ENCODE measurements at regions not wholly inside any gene's neighbourhood (a gene's known extent, or its start where the extent isn't known, plus 50 kb on each side); places are given as distances from the start of the nearest gene placed in this dataset.
"Not testable (repeated sequence)": the region's sequence is repeated elsewhere in the genome, so short reads cannot be mapped to it uniquely, and the experiment has no call there.

GRCh38 chr4:151459375-151459774 lies 50.4 kb downstream of the FHIP1A start:
- DNase-seq (ENCODE audit: low read depth, low spot score) = no peak

GRCh38 chr4:151460434-151460833 lies 51.5 kb downstream of the FHIP1A start:
- no peak overlapping the region for H3K4me3 ChIP-seq (ENCODE audit: low read length)
- DNase-seq (ENCODE audit: low read depth, low spot score) = no peak

More at GRCh38 chr4:151459375-151459774, 50.4 kb downstream of the FHIP1A start:
- H3K4me3 ChIP-seq (ENCODE audit: low read length) = no peak overlapping the region

- DNase-seq (ENCODE audit: low read depth, low spot score) = no peak
- no peak overlapping the region for H3K4me3 ChIP-seq (ENCODE audit: low read length)
Measured at GRCh38 chr4:151462554-151462953, 53.6 kb downstream of the FHIP1A start.

DNA sequence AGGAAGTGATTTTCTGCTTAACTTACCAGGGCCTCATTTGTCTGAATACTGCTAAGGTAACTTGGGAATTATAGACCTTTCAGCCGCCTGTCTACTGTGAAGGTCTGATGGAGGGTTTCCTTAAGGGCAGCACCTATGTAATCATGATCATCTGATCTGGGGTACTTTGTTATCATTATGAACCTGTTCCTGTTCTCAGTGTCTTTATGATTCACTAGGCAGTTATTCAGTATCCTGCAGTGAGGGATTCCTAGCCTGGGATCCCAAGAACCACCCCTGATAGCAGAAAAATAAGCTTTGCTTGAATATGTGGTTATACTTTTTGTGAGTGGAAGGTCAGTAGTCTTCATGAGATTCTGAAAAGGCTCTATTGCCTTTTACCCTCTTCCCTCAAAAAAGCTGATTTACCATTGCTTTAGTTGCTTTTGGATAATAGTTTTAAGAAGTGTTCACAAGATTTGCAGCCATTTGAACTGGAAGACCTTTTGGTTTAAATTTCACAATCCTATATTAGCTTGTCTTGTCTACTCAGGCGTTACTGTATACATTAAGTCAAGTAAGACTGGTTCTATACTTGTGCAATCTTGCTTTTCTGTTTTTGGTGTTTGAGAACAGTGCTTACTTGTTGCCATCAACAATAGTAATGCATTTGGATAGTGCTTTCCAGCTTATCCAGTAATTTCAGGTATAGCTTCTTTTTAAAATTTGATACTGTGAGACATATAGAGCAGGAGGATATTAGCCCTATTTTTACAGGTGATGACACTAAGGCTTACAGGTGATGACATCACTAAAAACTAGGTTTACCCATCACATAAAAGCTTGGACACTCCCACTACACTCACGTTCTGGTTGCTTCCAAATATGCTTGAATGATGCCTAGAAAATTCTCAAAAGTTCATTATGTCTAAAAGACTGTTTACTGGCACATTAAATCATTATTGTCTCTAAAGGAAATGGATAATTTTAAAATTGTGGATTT lies 60.0 kb downstream of the FHIP1A start:
- no peak overlapping the region for H3K4me3 ChIP-seq (ENCODE audit: low read length)
- no peak for DNase-seq (ENCODE audit: low read depth, low spot score)

DNA sequence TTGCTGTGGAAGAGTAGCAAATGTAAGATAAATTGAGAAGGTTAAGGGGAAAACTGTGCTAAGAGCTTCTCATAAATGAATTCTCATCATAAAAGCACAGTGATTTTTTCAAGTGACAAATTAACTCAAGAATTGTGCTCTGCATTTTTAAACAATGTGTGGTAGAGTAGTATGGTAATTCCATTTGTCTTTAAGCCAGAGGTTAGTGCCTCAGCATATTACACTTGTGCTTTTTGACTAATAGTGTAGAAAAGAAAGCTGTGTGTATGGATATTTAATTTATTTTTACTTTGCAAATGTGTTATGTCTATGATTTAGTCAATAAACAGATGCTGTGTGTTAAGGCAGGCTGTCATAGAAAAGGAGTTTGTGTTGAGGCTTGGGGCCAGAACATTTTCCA lies 61.0 kb downstream of the FHIP1A start:
- DNase-seq (ENCODE audit: low read depth, low spot score) = no peak
- H3K4me3 ChIP-seq (ENCODE audit: low read length) = no peak overlapping the region

- no peak overlapping the region for H3K4me3 ChIP-seq (ENCODE audit: low read length)
- DNase-seq (ENCODE audit: low read depth, low spot score) = no peak
Measured at GRCh38 chr4:151471728-151472127, 62.8 kb downstream of the FHIP1A start.

DNA sequence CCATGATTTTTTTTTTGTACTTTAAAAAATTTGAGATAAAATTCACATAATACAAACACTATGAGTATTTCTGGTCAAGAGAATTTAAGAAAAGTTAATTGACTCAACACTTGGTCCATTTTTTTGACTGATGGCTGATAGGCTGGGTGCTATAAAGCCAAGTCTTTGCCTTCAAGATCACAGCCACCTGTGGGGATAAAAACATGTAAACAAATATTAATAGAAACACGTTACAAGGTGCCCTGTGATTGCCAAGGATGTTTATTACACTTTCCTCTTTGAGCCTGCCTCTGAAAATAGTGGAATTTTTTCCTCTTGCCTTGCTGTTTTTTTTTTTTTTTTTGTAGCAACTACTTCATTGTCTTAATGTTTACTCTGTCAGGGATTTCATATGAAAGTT lies 63.3 kb downstream of the FHIP1A start:
- no peak overlapping the region for H3K4me3 ChIP-seq (ENCODE audit: low read length)
- DNase-seq (ENCODE audit: low read depth, low spot score) = no peak

DNA sequence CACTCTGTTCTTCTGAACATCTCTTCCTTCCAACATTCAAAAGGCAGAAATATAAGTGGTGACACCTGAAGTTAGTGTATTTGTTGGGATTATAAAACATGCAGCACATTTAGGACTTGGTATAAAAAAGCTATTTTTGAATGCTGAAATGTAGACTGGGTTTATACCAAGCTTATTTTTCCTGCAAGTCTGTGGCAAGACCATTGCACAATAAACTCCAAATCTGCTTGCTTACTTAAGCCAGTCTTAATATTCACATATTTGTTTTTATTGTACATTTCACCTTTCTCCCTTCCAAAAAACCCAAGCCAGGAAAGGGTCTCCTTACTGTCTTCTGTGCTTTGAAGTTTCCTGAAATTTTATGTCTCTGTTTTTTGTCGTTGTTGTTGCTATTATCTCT lies 63.7 kb downstream of the FHIP1A start:
- H3K4me3 ChIP-seq (ENCODE audit: low read length) = no peak overlapping the region
- DNase-seq (ENCODE audit: low read depth, low spot score) = no peak

- no peak for DNase-seq (ENCODE audit: low read depth, low spot score)
- no peak overlapping the region for H3K4me3 ChIP-seq (ENCODE audit: low read length)
Measured at GRCh38 chr4:151473521-151474097, 64.6 kb downstream of the FHIP1A start.

GRCh38 chr4:151475035-151475714 lies 66.2 kb downstream of the FHIP1A start:
- no peak overlapping the region for H3K4me3 ChIP-seq (ENCODE audit: low read length)
- no peak for DNase-seq (ENCODE audit: low read depth, low spot score)

- no peak overlapping the region for H3K4me3 ChIP-seq (ENCODE audit: low read length)
- DNase-seq (ENCODE audit: low read depth, low spot score) = no peak
Measured at GRCh38 chr4:151481813-151482212, 72.8 kb downstream of the FHIP1A start.

- H3K4me3 ChIP-seq (ENCODE audit: low read length) = no peak overlapping the region
- DNase-seq (ENCODE audit: low read depth, low spot score) = no peak
Measured at GRCh38 chr4:151484396-151485102, 75.6 kb downstream of the FHIP1A start.

DNA sequence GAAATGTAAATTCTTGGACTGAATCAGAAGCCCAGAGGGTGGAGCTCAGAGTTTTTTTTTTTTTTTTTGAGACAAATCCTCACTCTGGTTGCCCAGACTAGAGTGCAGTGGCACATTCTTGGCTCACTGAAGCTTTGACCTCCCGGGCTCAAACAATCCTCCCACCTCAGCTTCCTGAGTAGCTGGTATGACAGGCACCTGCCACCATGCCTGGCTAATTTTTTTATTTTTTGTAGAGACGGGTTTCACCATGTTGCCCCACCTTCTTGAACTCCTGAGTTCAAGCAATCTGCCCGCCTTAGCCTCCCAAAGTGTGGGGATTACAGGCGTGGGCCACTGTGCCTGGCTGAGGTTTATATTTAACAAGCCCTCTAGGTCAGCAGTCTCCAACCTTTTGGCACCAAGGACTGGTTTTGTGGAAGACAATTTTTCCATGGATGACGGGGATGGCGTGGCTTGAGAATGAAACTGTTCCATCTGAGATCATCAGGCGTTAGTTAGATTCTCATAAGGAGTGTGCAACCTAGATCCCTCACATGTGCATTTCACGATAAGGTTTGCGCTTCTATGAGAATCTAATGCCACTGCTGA lies 76.7 kb downstream of the FHIP1A start:
- no peak for DNase-seq (ENCODE audit: low read depth, low spot score)
- no peak overlapping the region for H3K4me3 ChIP-seq (ENCODE audit: low read length)

GRCh38 chr4:151486168-151486567 lies 77.2 kb downstream of the FHIP1A start:
- no peak overlapping the region for H3K4me3 ChIP-seq (ENCODE audit: low read length)
- DNase-seq (ENCODE audit: low read depth, low spot score) = no peak

GRCh38 chr4:151488968-151489367 lies 80.0 kb downstream of the FHIP1A start:
- DNase-seq (ENCODE audit: low read depth, low spot score) = no peak
- no peak overlapping the region for H3K4me3 ChIP-seq (ENCODE audit: low read length)

- no peak for DNase-seq (ENCODE audit: low read depth, low spot score)
- no peak overlapping the region for H3K4me3 ChIP-seq (ENCODE audit: low read length)
Measured at GRCh38 chr4:151489462-151490203, 80.7 kb downstream of the FHIP1A start.

DNA sequence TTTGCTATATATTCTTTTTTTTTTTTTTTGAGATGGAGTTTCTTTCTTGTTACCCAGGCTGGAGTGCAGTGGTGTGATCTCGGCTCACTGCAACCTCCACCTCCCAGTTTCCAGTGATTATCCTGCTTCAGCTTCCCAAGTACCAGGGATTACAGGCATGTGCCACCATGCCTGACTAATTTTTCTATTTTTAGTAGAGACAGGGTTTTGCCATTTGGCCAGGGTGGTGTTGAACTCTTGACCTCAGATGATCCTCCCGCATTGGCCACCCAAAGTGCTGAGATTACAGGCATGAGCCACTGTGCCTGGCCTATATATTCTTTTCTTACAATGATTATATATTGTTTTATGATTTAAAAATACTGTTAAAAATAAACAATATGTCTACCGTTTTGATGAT lies 86.6 kb downstream of the FHIP1A start:
- H3K4me3 ChIP-seq (ENCODE audit: low read length); DNase-seq (ENCODE audit: low read depth, low spot score): not testable (repeated sequence)

- peak; percentile 31 for DNase-seq (ENCODE audit: low read depth, low spot score)
- H3K4me3 ChIP-seq (ENCODE audit: low read length) = not testable (repeated sequence)
Measured at GRCh38 chr4:151511548-151511947, 102.6 kb downstream of the FHIP1A start.
